ENCODE measurements at regions not wholly inside any gene's neighbourhood (a gene's known extent, or its start where the extent isn't known, plus 50 kb on each side); places are given as distances from the start of the nearest gene placed in this dataset.
"Not testable (repeated sequence)": the region's sequence is repeated elsewhere in the genome, so short reads cannot be mapped to it uniquely, and the experiment has no call there.

DNA sequence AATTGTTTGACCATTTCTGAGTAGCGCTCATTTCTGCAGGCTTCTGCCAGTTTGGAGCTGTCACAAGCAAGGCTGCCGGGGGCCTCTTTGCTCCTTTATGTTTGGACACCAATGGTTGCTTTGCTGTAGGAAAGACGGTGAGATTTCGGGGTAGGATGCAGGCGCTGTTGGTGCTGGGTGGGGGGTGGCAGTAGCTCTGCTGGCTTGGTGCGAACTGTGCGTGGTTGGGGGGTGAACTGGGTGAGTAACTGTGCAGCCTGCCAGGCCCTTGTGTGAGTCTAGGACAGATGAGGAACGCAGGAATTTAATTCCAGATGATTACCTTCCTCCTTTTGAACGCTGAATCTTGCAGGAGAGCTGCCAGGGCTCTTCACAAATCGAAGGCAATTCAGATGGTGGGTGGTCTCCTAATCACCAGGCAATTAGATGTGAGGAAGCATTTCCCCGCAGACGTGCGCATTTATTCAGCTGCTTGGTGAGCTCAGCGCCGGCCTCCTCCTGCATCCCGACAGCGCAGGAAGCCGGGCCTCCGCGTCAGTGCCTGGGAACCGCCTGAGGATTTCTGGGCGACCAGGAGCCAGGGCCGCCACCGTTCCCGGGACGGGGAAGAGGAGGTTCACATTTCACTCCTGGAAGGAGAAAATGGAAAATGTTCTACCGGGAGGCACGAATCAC lies 154.4 kb downstream of the FOXL1 start:
- DNase-seq, result no peak
- peaks cover 20% of the 10 kb centered on the region for H3K27me3 Mint-ChIP-seq (ENCODE audit: low read depth)
- H3K4me3 Mint-ChIP-seq, result no peak overlapping the region
- ATAC-seq, result no peak
- ChIA-PET CTCF (no interaction called here), POLR2A (no interaction called here)
- H3K4me1 Mint-ChIP-seq (ENCODE audit: low read depth), result no peaks in the 10 kb centered on the region
- no peaks in the 10 kb centered on the region for H3K36me3 Mint-ChIP-seq (ENCODE audit: low read depth)
- no peaks in the 10 kb centered on the region for H3K9me3 Mint-ChIP-seq (ENCODE audit: insufficient read depth)
- no peak overlapping the region for H3K27ac Mint-ChIP-seq

DNA sequence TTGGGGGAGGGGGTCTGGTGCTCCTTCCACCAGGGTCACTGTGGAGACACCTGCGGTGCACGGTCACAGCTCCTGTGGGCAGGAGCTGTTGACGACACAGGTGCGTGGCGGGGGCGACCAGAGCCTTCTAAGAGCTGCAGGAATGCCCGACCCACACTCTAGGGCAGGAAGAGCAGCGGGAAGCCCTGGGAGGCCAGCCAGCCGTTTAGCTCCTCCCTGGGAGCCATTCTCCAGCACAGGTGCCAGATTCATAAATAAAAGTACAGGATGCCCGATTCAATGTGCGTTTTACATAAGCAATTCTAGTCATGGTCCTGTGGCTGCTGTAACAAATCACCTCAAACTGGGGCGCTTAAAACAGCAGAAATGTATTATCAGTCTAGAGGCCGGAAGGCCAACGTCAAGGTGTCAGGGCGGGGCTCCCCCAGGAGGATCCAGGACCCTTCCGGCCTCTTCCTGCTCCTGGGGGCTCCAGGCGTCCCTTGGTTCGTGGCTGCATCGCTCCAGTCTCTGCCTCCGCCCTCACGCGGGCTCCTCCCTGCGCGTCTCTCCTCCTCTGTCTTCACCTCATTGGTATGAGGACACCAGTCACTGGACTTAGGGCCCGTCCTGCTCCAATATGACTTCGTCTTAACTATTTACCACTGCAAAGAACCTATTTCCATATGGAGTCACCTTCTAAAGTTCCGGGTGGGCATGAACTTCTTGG lies 155.4 kb downstream of the FOXL1 start:
- DNase-seq (no peak), ATAC-seq (no peak)
- no peak overlapping the region for H3K27ac Mint-ChIP-seq
- H3K9me3 Mint-ChIP-seq (ENCODE audit: insufficient read depth), result no peaks in the 10 kb centered on the region
- ChIA-PET CTCF (no interaction called here), POLR2A (no interaction called here)
- H3K4me3 Mint-ChIP-seq, result no peak overlapping the region
- H3K4me1 Mint-ChIP-seq (ENCODE audit: low read depth), result no peaks in the 10 kb centered on the region
- peaks cover 20% of the 10 kb centered on the region for H3K27me3 Mint-ChIP-seq (ENCODE audit: low read depth)
- no peaks in the 10 kb centered on the region for H3K36me3 Mint-ChIP-seq (ENCODE audit: low read depth)

DNA sequence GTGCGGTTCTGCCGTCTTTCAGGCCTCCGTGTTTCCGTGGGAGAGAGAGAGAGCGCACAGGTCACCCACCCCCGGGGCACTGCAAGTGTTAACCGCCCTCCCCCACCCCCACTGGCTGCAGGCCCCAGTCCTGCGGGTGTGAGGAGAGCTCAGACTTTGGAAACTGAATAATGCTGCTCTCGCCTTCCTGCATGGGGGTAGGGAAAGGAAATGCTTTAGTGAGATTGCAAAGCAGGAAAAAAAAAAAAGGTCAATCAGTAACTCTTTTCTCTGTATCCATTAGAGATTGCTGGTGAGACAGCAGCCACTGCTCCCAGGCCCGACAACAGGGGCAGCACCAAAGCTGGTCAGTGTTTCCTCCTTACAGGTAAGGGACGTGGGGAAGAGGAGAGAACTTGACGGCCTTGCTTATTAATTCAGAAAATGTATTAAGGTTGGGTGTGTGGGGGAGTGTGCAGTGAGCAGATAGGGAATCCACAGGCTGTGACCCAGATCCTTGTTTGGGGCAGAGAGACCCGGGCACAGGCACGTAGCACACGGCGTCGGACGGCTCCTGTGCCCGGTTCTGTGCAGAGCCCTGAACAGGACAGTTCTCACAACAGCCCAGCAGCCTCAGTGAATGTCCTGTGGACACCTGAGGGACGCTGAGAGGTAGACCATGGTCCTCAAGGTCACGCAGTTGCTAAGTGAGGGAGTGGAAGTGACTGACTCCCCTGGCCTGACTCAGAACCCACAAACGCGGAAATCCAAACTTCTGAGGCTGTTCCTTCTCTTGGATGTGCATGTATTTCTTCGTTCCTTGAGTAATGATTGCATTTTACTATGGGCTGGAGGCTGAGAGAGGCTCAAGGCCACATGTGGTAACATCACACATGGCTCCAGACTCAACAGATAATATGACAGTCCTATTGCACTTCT lies 156.5 kb downstream of the FOXL1 start:
- no peak overlapping the region for H3K27ac Mint-ChIP-seq
- H3K27me3 Mint-ChIP-seq (ENCODE audit: low read depth), result peaks cover 25% of the 10 kb centered on the region
- CTCF ChIA-PET, result no interaction called here
- no peaks in the 10 kb centered on the region for H3K9me3 Mint-ChIP-seq (ENCODE audit: insufficient read depth)
- no peak for ATAC-seq
- H3K36me3 Mint-ChIP-seq (ENCODE audit: low read depth), result no peaks in the 10 kb centered on the region
- DNase-seq, result no peak
- H3K4me1 Mint-ChIP-seq (ENCODE audit: low read depth), result peaks cover under 1% of the 10 kb centered on the region
- no peak overlapping the region for H3K4me3 Mint-ChIP-seq
- POLR2A ChIA-PET, result no interaction called here

DNA sequence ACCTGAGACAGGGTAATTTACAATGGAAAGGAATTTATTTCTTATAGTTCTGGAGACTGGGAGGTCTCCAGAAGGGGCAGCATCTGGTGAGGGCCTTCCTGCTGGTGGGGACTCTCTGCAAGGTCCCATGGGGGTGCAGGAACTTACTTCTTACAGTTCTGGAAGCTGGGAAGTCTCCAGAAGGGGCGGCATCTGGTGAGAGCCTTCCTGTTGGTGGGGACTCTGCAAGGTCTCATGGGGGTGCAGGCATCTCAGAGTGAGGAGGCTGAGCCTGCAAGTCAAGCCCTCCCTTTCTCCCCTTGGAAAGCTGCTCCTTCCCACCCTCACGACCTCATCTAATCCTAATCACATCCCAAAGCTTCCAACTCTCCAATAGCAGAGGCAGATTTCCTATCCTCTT lies 157.4 kb downstream of the FOXL1 start:
- Mint-ChIP-seq H3K4me1 (ENCODE audit: low read depth) (peaks cover 5% of the 10 kb centered on the region), H3K9me3 (ENCODE audit: insufficient read depth) (no peaks in the 10 kb centered on the region), H3K27ac (no peak overlapping the region), H3K27me3 (ENCODE audit: low read depth) (peaks cover 34% of the 10 kb centered on the region), H3K36me3 (ENCODE audit: low read depth) (no peaks in the 10 kb centered on the region), H3K4me3 (no peak overlapping the region)
- ATAC-seq (no peak), DNase-seq (no peak)
- ChIA-PET CTCF (no interaction called here), POLR2A (no interaction called here)

DNA sequence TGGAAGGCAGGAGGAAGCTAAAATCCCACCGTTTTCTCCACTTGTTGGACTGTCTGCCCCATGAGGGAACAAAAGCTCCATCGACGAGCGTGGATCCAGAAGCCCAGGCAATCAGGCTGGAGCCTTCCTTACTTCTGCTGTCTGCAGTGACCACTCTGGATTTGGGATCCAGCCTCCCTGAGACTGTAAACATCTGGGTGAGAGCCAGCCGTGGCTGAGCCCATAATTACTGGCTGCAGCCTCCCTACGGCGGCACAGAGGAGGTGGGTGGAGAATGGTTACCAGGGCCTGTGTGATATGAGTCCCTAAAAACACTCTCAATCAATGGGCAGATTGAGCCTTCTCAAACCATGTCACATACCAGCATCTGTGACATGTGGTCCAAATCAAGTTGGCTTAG lies 158.2 kb downstream of the FOXL1 start:
- Mint-ChIP-seq H3K27me3 (ENCODE audit: low read depth) (peaks cover 39% of the 10 kb centered on the region), H3K4me1 (ENCODE audit: low read depth) (peaks cover 12% of the 10 kb centered on the region)
- no peak for ATAC-seq

DNA sequence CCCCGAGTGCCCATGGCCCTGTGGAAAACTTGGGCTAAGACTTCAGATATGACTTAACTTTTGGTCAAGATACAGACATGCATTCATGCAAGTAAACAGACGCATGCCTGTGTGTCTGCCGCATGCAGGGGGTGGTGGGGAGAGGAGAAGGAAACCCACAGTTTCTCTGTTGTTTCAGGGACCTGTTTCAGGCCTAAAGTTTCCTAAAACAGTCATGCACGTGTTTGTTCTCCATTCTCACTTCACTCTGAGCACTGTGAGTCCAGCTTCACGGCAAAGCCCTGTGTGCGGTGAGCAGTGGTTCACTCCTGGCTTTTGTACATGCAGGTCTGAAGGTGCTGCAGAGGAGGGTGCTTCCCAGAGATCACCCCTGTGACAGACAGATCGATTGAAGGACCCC lies 158.7 kb downstream of the FOXL1 start:
- Mint-ChIP-seq H3K4me1 (ENCODE audit: low read depth) (peaks cover 13% of the 10 kb centered on the region), H3K9me3 (ENCODE audit: insufficient read depth) (no peaks in the 10 kb centered on the region), H3K27ac (no peak overlapping the region), H3K27me3 (ENCODE audit: low read depth) (peaks cover 41% of the 10 kb centered on the region), H3K36me3 (ENCODE audit: low read depth) (no peaks in the 10 kb centered on the region), H3K4me3 (no peak overlapping the region)
- DNase-seq (no peak), ATAC-seq (no peak)
- CTCF ChIA-PET, result no interaction called here
- POLR2A ChIA-PET, result no interaction called here

More for the DNA sequence above, 158.2 kb downstream of the FOXL1 start:
- DNase-seq, result no peak
- Mint-ChIP-seq H3K4me3 (no peak overlapping the region), H3K36me3 (ENCODE audit: low read depth) (no peaks in the 10 kb centered on the region), H3K27ac (no peak overlapping the region), H3K9me3 (ENCODE audit: insufficient read depth) (no peaks in the 10 kb centered on the region)
- ChIA-PET POLR2A (no interaction called here), CTCF (no interaction called here)

DNA sequence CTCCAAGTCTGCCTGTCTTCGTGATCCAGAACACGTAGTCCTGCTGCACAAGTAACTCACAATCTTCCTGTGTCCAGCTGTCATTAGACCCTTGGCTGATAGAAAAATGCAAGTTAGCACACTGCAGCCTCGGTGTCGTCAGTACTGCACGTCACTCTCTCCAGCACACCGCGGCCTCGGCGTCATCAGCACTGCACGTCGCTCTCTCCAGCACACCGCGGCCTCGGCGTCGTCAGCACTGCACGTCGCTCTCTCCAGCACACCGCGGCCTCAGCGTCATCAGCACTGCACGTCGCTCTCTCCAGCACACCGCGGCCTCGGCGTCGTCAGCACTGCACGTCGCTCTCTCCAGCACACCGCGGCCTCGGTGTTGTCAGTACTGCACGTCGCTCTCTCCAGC lies 160.0 kb downstream of the FOXL1 start:
- H3K36me3 Mint-ChIP-seq (ENCODE audit: low read depth); CTCF ChIA-PET; H3K4me3 Mint-ChIP-seq; POLR2A ChIA-PET; H3K27ac Mint-ChIP-seq; ATAC-seq; DNase-seq; H3K9me3 Mint-ChIP-seq (ENCODE audit: insufficient read depth): not testable (repeated sequence)
- peaks cover 13% of the 10 kb centered on the region for H3K4me1 Mint-ChIP-seq (ENCODE audit: low read depth)
- peaks cover 37% of the 10 kb centered on the region for H3K27me3 Mint-ChIP-seq (ENCODE audit: low read depth)

DNA sequence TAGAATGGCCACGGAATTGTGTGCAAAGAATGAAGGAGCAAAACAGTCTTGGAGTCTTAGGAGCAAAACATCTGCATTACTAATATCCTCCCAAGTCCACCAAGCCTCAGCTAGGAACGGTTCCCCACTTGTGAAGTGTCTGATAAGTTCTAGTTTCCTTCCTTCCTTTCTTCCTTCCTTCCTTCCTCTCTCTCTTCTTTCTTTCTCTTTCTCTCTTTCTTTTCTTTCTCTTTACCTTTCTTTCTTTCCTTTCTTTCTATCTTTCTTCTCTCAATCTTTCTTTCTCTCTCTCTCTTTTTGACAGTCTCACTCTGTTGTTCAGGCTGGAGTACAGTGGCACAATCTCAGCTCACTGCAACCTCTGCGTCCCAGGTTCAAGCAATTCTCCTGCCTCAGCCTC lies 160.8 kb downstream of the FOXL1 start:
- DNase-seq (no peak), ATAC-seq (no peak)
- POLR2A ChIA-PET, result no interaction called here
- no peak overlapping the region for H3K4me3 Mint-ChIP-seq
- CTCF ChIA-PET, result no interaction called here
- no peak overlapping the region for H3K27ac Mint-ChIP-seq
- peaks cover 35% of the 10 kb centered on the region for H3K27me3 Mint-ChIP-seq (ENCODE audit: low read depth)
- no peaks in the 10 kb centered on the region for H3K9me3 Mint-ChIP-seq (ENCODE audit: insufficient read depth)
- H3K36me3 Mint-ChIP-seq (ENCODE audit: low read depth), result no peaks in the 10 kb centered on the region
- H3K4me1 Mint-ChIP-seq (ENCODE audit: low read depth), result peaks cover 13% of the 10 kb centered on the region

DNA sequence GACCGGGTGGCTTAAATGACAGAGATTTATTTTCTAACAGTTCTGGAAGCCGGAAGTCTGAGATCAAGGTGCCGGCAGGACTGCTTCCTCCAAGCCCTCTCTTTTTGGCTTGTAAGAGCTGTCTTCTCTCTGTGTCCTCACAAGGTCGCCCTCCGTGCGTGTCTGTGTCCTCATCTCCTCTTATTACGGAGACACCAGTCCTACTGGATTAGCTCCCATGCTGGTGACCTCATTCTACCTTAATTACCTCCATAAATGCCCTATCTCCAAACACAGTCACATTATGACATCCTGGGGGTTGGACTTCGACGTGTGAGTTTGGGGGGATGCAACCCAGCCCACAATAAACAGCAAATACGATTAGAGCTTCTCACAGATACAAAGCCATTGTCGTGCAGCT lies 161.5 kb downstream of the FOXL1 start:
- peaks cover 13% of the 10 kb centered on the region for H3K4me1 Mint-ChIP-seq (ENCODE audit: low read depth)
- no peak for ATAC-seq
- no peak for DNase-seq
- H3K36me3 Mint-ChIP-seq (ENCODE audit: low read depth), result no peaks in the 10 kb centered on the region
- no peak overlapping the region for H3K27ac Mint-ChIP-seq
- no peaks in the 10 kb centered on the region for H3K9me3 Mint-ChIP-seq (ENCODE audit: insufficient read depth)
- POLR2A ChIA-PET, result no interaction called here
- peaks cover 30% of the 10 kb centered on the region for H3K27me3 Mint-ChIP-seq (ENCODE audit: low read depth)
- H3K4me3 Mint-ChIP-seq, result no peak overlapping the region
- CTCF ChIA-PET, result no interaction called here

DNA sequence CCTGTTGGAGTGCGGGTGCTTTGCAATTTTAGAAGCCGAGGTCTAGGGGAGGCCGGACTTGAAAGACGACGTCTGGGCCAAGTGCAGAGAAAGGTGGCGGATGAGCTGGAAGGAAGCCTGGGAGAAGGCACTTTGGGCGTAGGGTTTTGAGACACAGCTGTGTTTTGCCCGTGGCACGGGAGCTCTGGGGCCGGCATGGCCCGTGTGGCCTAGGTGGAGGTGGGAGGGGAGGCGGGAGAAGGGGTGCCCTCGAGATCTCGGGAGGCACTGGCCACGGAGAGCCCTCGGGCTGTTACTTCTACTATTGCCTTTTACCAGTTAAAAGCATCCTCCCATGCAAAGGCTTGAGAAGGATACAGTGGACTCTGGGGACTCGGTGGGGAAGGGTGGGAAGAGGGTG lies 161.9 kb downstream of the FOXL1 start:
- no peak for ATAC-seq
- CTCF ChIA-PET, result no interaction called here
- peaks cover 13% of the 10 kb centered on the region for H3K4me1 Mint-ChIP-seq (ENCODE audit: low read depth)
- peaks cover 30% of the 10 kb centered on the region for H3K27me3 Mint-ChIP-seq (ENCODE audit: low read depth)
- POLR2A ChIA-PET, result no interaction called here
- no peak overlapping the region for H3K27ac Mint-ChIP-seq
- no peak overlapping the region for H3K4me3 Mint-ChIP-seq
- H3K36me3 Mint-ChIP-seq (ENCODE audit: low read depth), result no peaks in the 10 kb centered on the region
- no peaks in the 10 kb centered on the region for H3K9me3 Mint-ChIP-seq (ENCODE audit: insufficient read depth)
- DNase-seq, result no peak

DNA sequence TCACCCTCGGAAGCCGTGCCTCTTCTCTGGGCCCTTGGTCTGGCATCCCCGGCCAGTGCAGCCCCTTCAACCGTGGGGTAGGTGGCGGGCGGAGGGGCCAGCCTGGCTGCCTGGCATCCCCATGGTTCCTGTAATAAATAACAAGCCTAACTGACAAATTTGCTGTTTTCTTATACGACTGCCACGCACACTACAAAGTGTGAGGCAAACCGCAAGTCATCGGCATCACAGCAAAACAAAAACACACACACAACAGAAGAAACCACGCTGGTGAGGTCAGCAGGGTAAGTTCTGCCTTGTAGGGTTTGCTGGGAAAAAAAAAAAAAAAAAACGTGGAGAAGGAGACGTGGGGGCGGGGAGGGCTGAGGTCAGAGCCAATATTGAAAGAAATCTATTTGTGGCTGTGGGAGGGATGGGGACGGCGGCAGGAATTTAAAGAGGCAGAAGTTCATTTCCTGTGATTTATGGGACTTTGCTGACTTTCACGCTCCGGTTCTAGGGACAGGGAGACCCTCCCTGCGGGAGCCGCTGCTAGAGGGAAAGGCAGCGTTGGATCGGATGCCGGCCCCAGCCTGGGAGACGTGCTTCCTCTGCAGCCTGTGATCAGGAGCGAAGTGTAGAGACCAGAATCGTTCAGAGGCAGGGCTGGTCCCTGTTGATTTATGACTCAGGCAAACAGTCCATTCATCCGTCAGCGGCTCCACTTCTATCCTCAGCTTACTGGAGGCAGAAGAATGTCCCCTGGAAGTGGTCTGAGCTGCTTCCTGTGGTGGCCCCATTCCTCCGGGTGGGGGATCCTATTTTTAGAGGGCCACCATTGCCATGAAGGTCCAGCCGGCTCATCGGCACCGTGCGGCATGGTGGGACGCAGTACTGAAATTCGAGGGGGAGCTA lies 162.8 kb downstream of the FOXL1 start:
- POLR2A ChIA-PET, result interaction anchor here (1.0 kb wide), 1 partner anchor 10 kb away, joined by 3 read pairs; no protein-coding TSS in a partner anchor
- peaks cover 13% of the 10 kb centered on the region for H3K4me1 Mint-ChIP-seq (ENCODE audit: low read depth)
- H3K36me3 Mint-ChIP-seq (ENCODE audit: low read depth), result no peaks in the 10 kb centered on the region
- DNase-seq (no peak), ATAC-seq (no peak)
- H3K4me3 Mint-ChIP-seq, result no peak overlapping the region
- CTCF ChIA-PET, result no interaction called here
- peaks cover 28% of the 10 kb centered on the region for H3K27me3 Mint-ChIP-seq (ENCODE audit: low read depth)
- H3K9me3 Mint-ChIP-seq (ENCODE audit: insufficient read depth), result no peaks in the 10 kb centered on the region
- peak overlapping the region; percentile 61 for H3K27ac Mint-ChIP-seq
